ENCODE measurements at regions not wholly inside any gene's neighbourhood (a gene's known extent, or its start where the extent isn't known, plus 50 kb on each side); places are given as distances from the start of the nearest gene placed in this dataset.

DNA sequence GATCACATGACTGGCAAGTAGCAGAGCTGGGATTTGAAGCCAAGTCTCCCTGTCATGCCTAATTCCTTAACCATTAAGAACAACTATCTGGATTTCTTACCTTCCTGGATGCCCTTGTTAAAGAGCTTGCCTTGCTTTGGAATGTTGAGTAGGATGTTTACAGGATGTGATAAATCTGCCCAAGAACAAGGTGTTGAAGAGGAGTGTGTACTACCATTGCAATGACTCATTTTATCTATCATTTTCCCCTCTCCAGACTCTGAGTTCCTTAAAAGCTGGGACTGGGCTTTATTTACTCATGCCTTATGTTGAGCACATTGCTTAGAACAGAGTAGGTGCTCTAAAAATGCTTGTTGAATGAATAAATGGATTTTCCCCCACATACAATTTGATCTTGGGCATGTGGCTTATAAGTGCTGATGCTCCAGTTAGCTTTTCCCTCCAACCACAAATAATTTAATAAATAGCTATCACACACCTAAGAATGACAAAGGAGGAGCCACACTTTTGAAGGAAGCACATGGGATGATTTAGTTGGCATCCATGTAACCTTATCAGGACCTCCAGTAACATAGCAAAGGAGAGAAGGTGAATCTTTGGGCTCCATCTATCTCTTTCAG is 268.6 kb upstream of the SESN3 start:
- Histone ChIP-seq H3K4me1 (ENCODE audit: control insufficient read depth, insufficient read depth, low read length) (no peaks in the 10 kb centered on the region), H3K27me3 (ENCODE audit: control insufficient read depth in 1 of 2, insufficient read depth in 2 of 2, low read length in 2 of 2) (no peaks in the 10 kb centered on the region), H3K9me3 (ENCODE audit: control insufficient read depth in 2 of 2, low read length in 2 of 2) (no peaks in the 10 kb centered on the region), H3K4me3 (ENCODE audit: low read length in 2 of 2) (no peak overlapping the region), H3K27ac (ENCODE audit: low read length) (no peak overlapping the region), H3K36me3 (ENCODE audit: control insufficient read depth in 2 of 2, insufficient read depth in 2 of 2, low read length in 2 of 2) (no peaks in the 10 kb centered on the region), H3K9ac (ENCODE audit: low read length in 2 of 2) (no peak overlapping the region)

DNA sequence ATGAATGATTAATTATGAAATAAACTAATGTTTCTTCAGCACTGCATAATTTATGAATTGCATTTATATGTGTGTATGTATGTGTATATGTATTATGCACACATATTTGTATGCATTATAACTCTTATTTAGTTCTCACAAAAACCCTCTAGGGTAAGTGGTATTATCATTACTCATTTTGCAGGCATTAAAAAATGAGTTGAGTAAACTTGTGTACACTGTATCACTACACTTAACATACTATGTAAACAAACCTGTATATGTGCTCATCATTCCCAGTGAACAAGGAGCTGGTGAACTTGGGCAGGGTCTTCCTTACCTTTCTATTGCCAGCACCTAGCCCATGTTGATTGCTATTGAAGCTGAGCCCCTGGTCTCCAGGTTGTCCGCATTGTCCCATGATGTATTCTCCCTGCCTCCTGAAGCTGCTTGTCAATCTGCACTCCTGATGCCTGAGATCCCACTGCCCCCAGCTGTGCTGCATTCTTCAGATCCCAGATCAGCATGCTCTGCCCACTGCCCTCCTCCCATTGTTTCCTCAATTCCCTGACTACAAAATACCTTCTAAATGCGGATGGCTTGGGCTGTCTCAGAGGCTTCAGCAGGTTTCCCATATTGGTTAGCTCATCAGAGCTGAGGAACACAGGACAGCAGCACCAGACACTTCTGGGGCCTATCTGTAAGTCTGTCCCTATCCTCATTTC is 267.9 kb upstream of the SESN3 start:
- Histone ChIP-seq H3K9me3 (ENCODE audit: control insufficient read depth in 2 of 2, low read length in 2 of 2) (no peaks in the 10 kb centered on the region), H3K27ac (ENCODE audit: low read length) (no peak overlapping the region), H3K4me3 (ENCODE audit: low read length in 2 of 2) (no peak overlapping the region), H3K36me3 (ENCODE audit: control insufficient read depth in 2 of 2, insufficient read depth in 2 of 2, low read length in 2 of 2) (no peaks in the 10 kb centered on the region), H3K27me3 (ENCODE audit: control insufficient read depth in 1 of 2, insufficient read depth in 2 of 2, low read length in 2 of 2) (no peaks in the 10 kb centered on the region), H3K4me1 (ENCODE audit: control insufficient read depth, insufficient read depth, low read length) (no peaks in the 10 kb centered on the region), H3K9ac (ENCODE audit: low read length in 2 of 2) (no peak overlapping the region)

DNA sequence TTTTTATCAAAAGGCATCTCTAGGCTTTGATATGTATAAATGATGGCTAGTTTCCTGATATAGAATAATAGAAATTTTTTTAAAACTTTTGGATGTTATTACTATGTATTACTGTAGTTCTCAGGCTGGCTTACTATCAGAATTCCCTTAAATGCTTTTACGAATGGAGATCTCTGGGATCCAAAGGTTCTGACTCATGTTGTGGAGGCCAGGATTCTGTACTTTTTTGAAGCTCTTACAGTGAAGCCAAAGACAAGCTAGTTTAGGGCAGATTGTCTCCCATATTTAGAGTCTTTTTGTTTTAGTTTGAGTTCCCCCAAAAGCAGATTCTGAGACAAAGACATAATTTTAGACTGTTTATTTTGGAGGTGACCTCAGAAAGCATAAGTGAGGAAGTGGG is 265.9 kb upstream of the SESN3 start:
- no peaks in the 10 kb centered on the region for H3K9me3 ChIP-seq (ENCODE audit: control insufficient read depth in 2 of 2, low read length in 2 of 2)
- no peak overlapping the region for H3K9ac ChIP-seq (ENCODE audit: low read length in 2 of 2)
- H3K27ac ChIP-seq (ENCODE audit: low read length) = no peak overlapping the region
- H3K4me3 ChIP-seq (ENCODE audit: low read length in 2 of 2) = no peak overlapping the region
- no peaks in the 10 kb centered on the region for H3K27me3 ChIP-seq (ENCODE audit: control insufficient read depth in 1 of 2, insufficient read depth in 2 of 2, low read length in 2 of 2)
- no peaks in the 10 kb centered on the region for H3K4me1 ChIP-seq (ENCODE audit: control insufficient read depth, insufficient read depth, low read length)
- H3K36me3 ChIP-seq (ENCODE audit: control insufficient read depth in 2 of 2, insufficient read depth in 2 of 2, low read length in 2 of 2) = no peaks in the 10 kb centered on the region

DNA sequence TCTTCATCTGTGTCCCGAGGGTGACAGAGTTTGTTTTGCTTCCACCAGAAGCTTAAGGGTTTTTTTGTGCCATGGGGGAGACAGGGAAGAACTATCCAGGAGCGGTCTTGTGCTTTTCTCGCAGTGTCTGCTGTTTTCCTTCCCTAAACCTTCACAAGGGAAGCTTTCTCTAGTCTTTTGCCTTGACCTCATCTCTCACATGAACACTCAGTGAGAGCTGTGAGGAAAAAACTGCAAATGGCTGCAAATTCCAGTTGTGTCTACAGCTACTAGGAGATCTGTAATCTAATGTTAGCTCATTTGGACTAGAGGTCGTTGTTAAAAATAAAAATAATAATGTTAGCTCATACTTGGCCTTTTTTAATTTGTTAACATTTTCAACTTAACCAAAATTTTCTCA is 264.7 kb upstream of the SESN3 start:
- Histone ChIP-seq H3K36me3 (ENCODE audit: control insufficient read depth in 2 of 2, insufficient read depth in 2 of 2, low read length in 2 of 2) (no peaks in the 10 kb centered on the region), H3K4me3 (ENCODE audit: low read length in 2 of 2) (no peak overlapping the region), H3K27ac (ENCODE audit: low read length) (no peak overlapping the region), H3K9ac (ENCODE audit: low read length in 2 of 2) (no peak overlapping the region), H3K27me3 (ENCODE audit: control insufficient read depth in 1 of 2, insufficient read depth in 2 of 2, low read length in 2 of 2) (no peaks in the 10 kb centered on the region), H3K4me1 (ENCODE audit: control insufficient read depth, insufficient read depth, low read length) (no peaks in the 10 kb centered on the region), H3K9me3 (ENCODE audit: control insufficient read depth in 2 of 2, low read length in 2 of 2) (no peaks in the 10 kb centered on the region)

DNA sequence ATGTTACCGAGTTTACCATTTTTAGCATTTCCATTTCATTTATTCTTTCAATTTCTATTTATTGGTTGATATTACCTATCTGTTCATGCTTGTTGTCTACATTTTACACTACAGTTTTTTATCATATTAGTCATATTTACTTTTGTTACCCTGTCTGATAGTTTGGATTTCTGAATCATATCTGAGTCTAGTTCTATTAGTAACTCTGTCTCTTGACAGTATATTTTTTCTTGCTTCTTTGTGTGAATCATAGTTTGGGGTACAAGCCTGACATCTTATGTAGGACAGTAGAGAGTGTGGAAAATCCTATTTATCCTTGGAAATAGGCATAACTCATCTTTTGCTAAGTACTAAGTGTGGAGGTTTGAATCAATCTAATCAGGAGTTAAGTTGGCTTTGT is 263.9 kb upstream of the SESN3 start:
- Histone ChIP-seq H3K27ac (ENCODE audit: low read length) (no peak overlapping the region), H3K4me1 (ENCODE audit: control insufficient read depth, insufficient read depth, low read length) (no peaks in the 10 kb centered on the region), H3K27me3 (ENCODE audit: control insufficient read depth in 1 of 2, insufficient read depth in 2 of 2, low read length in 2 of 2) (no peaks in the 10 kb centered on the region), H3K9ac (ENCODE audit: low read length in 2 of 2) (no peak overlapping the region), H3K9me3 (ENCODE audit: control insufficient read depth in 2 of 2, low read length in 2 of 2) (no peaks in the 10 kb centered on the region), H3K36me3 (ENCODE audit: control insufficient read depth in 2 of 2, insufficient read depth in 2 of 2, low read length in 2 of 2) (no peaks in the 10 kb centered on the region), H3K4me3 (ENCODE audit: low read length in 2 of 2) (no peak overlapping the region)

DNA sequence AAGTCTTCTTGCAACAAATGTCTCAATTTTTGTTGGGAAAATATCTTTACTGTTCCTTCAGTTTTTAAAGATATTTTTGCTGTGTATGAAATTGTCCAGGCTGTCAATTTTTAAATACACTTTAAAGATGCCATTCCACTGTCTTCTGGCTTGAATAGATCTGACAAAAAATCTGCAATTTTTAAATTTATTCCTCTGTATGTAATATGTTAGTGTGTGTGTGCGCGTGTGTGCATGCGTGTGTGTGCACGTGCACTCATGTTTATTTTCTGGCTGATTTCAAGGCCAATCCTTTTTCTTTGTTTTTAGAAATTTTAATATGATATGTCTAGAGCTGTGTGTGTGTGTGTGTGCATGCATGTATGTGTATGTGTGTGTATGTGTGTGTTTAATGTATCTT is 263.2 kb upstream of the SESN3 start:
- Histone ChIP-seq H3K9ac (ENCODE audit: low read length in 2 of 2) (no peak overlapping the region), H3K27me3 (ENCODE audit: control insufficient read depth in 1 of 2, insufficient read depth in 2 of 2, low read length in 2 of 2) (no peaks in the 10 kb centered on the region), H3K9me3 (ENCODE audit: control insufficient read depth in 2 of 2, low read length in 2 of 2) (no peaks in the 10 kb centered on the region), H3K4me1 (ENCODE audit: control insufficient read depth, insufficient read depth, low read length) (no peaks in the 10 kb centered on the region), H3K36me3 (ENCODE audit: control insufficient read depth in 2 of 2, insufficient read depth in 2 of 2, low read length in 2 of 2) (no peaks in the 10 kb centered on the region), H3K27ac (ENCODE audit: low read length) (no peak overlapping the region), H3K4me3 (ENCODE audit: low read length in 2 of 2) (no peak overlapping the region)

DNA sequence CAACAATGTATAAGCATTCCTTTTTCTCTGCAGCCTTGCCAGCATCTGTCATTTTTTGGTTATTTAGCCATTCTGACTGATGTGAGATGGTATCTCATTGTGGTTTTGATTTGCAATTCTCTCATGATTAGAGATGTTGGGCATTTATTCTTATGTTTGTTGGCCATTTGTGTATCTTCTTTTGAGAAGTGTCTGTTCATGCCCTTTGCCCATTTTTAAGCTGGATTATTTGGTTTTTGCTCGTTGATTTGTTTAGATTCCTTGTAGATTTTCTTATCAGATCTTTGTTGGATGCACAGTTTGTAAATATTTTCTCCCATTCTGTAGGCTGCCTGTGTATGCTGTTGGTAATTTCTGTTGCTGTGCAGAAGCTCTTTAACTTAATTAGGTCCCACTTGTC is 259.6 kb upstream of the SESN3 start:
- no peaks in the 10 kb centered on the region for H3K4me1 ChIP-seq (ENCODE audit: control insufficient read depth, insufficient read depth, low read length)
- H3K27me3 ChIP-seq (ENCODE audit: control insufficient read depth in 1 of 2, insufficient read depth in 2 of 2, low read length in 2 of 2) = no peaks in the 10 kb centered on the region
- no peak overlapping the region for H3K27ac ChIP-seq (ENCODE audit: low read length)
- H3K9me3 ChIP-seq (ENCODE audit: control insufficient read depth in 2 of 2, low read length in 2 of 2) = no peaks in the 10 kb centered on the region
- no peak overlapping the region for H3K9ac ChIP-seq (ENCODE audit: low read length in 2 of 2)
- no peaks in the 10 kb centered on the region for H3K36me3 ChIP-seq (ENCODE audit: control insufficient read depth in 2 of 2, insufficient read depth in 2 of 2, low read length in 2 of 2)
- no peak overlapping the region for H3K4me3 ChIP-seq (ENCODE audit: low read length in 2 of 2)

DNA sequence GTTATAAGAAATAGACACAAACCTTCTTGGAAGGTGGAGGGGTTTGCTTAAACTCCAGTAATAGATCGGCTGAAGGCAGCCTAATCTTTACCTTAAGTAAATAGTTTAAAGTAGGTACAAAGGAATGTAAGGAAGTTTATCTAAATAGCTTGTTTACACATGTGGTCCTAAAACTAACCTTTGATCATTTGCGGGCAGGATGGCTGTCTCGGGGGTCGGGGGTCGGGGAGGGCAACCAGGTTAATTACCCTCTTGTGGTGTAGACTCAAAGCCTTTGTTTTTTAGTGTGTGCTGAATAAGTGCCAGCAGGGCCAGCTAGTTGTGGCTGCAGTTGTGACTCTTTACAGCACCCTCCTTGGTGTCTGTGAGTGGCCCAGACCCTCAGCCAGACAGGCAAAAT is 256.9 kb upstream of the SESN3 start:
- H3K27ac ChIP-seq (ENCODE audit: low read length) = no peak overlapping the region
- H3K9ac ChIP-seq (ENCODE audit: low read length in 2 of 2) = no peak overlapping the region
- H3K4me3 ChIP-seq (ENCODE audit: low read length in 2 of 2) = no peak overlapping the region
- H3K36me3 ChIP-seq (ENCODE audit: control insufficient read depth in 2 of 2, insufficient read depth in 2 of 2, low read length in 2 of 2) = no peaks in the 10 kb centered on the region
- no peaks in the 10 kb centered on the region for H3K4me1 ChIP-seq (ENCODE audit: control insufficient read depth, insufficient read depth, low read length)
- H3K27me3 ChIP-seq (ENCODE audit: control insufficient read depth in 1 of 2, insufficient read depth in 2 of 2, low read length in 2 of 2) = no peaks in the 10 kb centered on the region
- no peaks in the 10 kb centered on the region for H3K9me3 ChIP-seq (ENCODE audit: control insufficient read depth in 2 of 2, low read length in 2 of 2)

DNA sequence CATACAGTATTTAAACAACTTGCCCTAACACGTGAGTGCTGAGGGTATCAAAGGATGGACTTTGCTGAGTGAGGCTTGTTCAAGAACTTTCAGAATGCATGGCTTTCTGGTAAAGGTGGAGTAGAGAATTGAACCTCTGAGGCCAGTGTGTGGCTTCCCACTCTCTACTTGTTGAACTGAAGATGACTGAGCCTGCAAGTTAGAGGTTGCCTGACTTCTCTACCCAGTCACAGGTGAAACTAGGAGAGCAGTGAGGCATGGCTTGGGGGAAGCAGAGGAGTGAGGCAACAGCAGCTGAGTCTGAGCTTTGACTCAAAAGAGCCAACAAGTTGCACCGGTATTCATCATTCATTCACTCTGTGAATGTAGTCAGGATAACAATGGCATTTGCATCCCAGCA is 256.4 kb upstream of the SESN3 start:
- Histone ChIP-seq H3K27ac (ENCODE audit: low read length) (no peak overlapping the region), H3K27me3 (ENCODE audit: control insufficient read depth in 1 of 2, insufficient read depth in 2 of 2, low read length in 2 of 2) (no peaks in the 10 kb centered on the region), H3K9ac (ENCODE audit: low read length in 2 of 2) (no peak overlapping the region), H3K4me3 (ENCODE audit: low read length in 2 of 2) (no peak overlapping the region), H3K9me3 (ENCODE audit: control insufficient read depth in 2 of 2, low read length in 2 of 2) (no peaks in the 10 kb centered on the region), H3K36me3 (ENCODE audit: control insufficient read depth in 2 of 2, insufficient read depth in 2 of 2, low read length in 2 of 2) (no peaks in the 10 kb centered on the region), H3K4me1 (ENCODE audit: control insufficient read depth, insufficient read depth, low read length) (no peaks in the 10 kb centered on the region)

DNA sequence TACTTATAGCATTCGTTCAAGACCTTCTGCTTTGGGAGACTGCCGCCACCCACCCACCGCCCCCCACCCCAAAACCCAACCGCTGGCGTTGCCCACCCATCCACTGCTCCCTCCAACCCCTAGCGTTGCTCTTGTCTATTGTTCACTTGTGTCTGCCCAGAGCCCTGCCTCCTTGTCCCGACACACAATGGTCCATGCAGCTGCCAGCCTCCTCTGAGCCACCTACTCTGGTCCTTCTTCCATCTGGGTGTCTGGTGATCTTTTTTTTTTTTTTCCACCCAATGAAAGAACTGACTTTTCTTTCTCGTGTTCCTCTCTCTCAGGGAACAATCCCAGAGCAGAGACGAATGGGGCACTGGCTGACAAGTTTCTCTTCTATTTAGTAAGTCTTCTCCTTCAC is 256.0 kb upstream of the SESN3 start:
- no peaks in the 10 kb centered on the region for H3K9me3 ChIP-seq (ENCODE audit: control insufficient read depth in 2 of 2, low read length in 2 of 2)
- H3K4me3 ChIP-seq (ENCODE audit: low read length in 2 of 2) = no peak overlapping the region
- no peaks in the 10 kb centered on the region for H3K27me3 ChIP-seq (ENCODE audit: control insufficient read depth in 1 of 2, insufficient read depth in 2 of 2, low read length in 2 of 2)
- H3K36me3 ChIP-seq (ENCODE audit: control insufficient read depth in 2 of 2, insufficient read depth in 2 of 2, low read length in 2 of 2) = no peaks in the 10 kb centered on the region
- no peak overlapping the region for H3K27ac ChIP-seq (ENCODE audit: low read length)
- H3K4me1 ChIP-seq (ENCODE audit: control insufficient read depth, insufficient read depth, low read length) = no peaks in the 10 kb centered on the region
- H3K9ac ChIP-seq (ENCODE audit: low read length in 2 of 2) = no peak overlapping the region

DNA sequence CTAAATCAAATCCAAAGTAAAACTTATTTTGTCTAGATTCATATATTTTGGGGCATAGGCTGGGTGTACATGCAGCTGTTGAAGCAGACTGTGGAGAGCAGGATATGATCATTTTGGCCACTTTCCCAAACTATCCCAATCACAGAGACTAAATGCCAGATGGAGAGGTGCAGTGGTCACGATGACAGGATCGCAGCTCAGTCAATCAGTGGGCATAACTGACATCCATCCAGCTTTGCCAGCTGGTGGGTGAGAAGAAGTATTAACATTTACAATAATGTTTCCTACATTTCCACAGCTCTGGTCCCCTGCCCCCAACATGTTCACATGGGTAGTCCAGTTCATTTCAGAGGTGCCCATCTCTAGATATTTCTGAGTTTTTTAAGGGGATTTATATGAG is 255.5 kb upstream of the SESN3 start:
- Histone ChIP-seq H3K9me3 (ENCODE audit: control insufficient read depth in 2 of 2, low read length in 2 of 2) (no peaks in the 10 kb centered on the region), H3K4me3 (ENCODE audit: low read length in 2 of 2) (no peak overlapping the region), H3K9ac (ENCODE audit: low read length in 2 of 2) (no peak overlapping the region), H3K4me1 (ENCODE audit: control insufficient read depth, insufficient read depth, low read length) (no peaks in the 10 kb centered on the region), H3K27ac (ENCODE audit: low read length) (no peak overlapping the region), H3K36me3 (ENCODE audit: control insufficient read depth in 2 of 2, insufficient read depth in 2 of 2, low read length in 2 of 2) (no peaks in the 10 kb centered on the region), H3K27me3 (ENCODE audit: control insufficient read depth in 1 of 2, insufficient read depth in 2 of 2, low read length in 2 of 2) (no peaks in the 10 kb centered on the region)
